ENCODE measurements at regions not wholly inside any gene's neighbourhood (a gene's known extent, or its start where the extent isn't known, plus 50 kb on each side); places are given as distances from the start of the nearest gene placed in this dataset.
A peak's percentile ranks its signal among the peaks of the same experiment; 100 is the strongest.

DNA sequence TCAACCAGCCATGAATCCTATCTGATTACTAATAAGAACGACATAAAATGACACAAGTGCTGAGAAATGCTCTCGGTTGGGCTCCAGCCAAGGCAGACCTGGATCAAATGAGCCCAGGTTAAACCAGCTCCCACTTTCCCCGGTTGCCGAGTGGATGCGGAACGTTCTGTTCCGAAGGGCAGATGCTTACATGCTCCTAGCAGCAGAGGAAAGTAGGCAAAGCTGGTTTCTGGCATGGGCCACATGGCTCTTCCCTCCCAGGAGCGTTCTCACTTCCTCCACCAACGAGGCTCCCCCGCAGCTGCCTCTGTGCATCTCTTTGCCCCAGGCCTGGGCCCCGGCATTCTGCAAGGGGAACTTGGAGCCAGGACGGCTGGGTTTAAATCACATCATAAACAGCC lies 61.8 kb upstream of the SDK1 start:
- Histone ChIP-seq H3K27ac (ENCODE audit: low read length) (no peak overlapping the region), H3K4me3 (ENCODE audit: low read depth in 1 of 2, low read length in 2 of 2) (no peak overlapping the region), H3K36me3 (ENCODE audit: control insufficient read depth in 1 of 2, insufficient read depth in 2 of 2, low read length in 2 of 2) (no peaks in the 10 kb centered on the region), H3K27me3 (ENCODE audit: low read depth, low read length) (no peaks in the 10 kb centered on the region), H3K9me3 (ENCODE audit: control insufficient read depth in 1 of 2, low read length in 2 of 2) (peaks cover 0 to 17% of the 10 kb centered on the region in 2 donors), H3K4me1 (ENCODE audit: control insufficient read depth in 1 of 2, insufficient read depth in 2 of 2, low read length in 2 of 2) (no peaks in the 10 kb centered on the region)

DNA sequence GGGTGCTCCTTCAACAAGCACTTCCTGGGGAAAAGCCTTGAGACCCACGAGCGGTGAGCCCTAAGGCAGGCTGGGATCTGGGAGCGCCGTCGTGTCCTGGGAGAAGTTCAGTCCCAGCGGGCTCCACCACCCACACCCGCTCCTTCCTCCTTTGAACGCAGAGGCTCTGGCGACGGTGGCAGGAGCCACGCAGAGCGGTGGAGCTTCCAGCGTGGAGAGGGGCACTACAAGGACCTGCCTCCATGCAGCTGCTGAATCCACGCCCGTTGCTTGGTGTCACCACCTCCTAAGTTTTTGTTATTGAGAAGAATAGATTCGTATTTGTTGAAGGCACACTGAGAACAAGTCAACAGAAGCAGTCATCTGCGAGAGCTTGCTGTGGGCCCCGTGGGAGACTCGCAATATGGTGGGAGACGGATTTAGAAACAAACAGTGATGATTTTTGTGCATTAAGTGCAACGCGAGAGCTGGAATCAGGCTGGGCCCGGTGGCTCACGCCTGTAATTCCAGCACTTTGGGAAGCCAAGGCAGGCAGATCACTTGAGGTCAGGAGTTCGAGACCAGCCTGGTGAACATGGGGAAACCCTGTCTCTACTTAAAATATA lies 60.1 kb upstream of the SDK1 start:
- no peak overlapping the region for H3K27ac ChIP-seq (ENCODE audit: low read length)
- H3K27me3 ChIP-seq (ENCODE audit: low read depth, low read length): no peaks in the 10 kb centered on the region
- peaks cover 0 to 10% of the 10 kb centered on the region in 2 donors for H3K9me3 ChIP-seq (ENCODE audit: control insufficient read depth in 1 of 2, low read length in 2 of 2)
- no peak overlapping the region for H3K4me3 ChIP-seq (ENCODE audit: low read depth in 1 of 2, low read length in 2 of 2)
- H3K36me3 ChIP-seq (ENCODE audit: control insufficient read depth in 1 of 2, insufficient read depth in 2 of 2, low read length in 2 of 2): no peaks in the 10 kb centered on the region
- H3K4me1 ChIP-seq (ENCODE audit: control insufficient read depth in 1 of 2, insufficient read depth in 2 of 2, low read length in 2 of 2): peaks cover 0 to 14% of the 10 kb centered on the region in 2 donors

DNA sequence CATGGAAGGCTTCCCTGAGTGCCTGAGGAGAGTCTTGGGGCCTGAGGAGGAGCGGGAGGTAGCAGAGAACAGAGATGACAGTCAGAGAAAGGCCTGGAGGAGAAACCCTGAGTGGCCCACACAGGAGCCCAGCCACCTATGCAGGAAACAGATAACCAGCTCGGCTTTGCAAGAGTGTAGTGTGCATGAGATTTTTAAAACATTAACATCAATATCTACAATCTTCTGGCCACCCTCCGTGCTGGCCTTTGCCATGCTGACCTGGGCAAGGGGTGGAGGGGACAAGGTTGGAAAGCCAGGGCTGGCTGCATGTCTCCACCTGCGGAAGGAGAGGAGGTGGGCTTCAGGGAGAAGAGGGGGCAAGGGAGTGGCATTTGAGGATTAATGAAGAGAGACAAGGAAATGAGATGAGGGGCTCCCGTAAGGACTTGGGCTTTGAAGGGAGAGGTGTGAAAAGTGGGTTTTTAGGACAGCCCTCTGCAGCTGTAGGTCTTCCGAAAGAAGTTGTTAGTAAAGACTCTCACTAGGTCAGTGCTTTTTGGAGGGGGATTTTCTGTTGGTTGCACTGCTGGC lies 59.3 kb upstream of the SDK1 start:
- Histone ChIP-seq H3K27ac (ENCODE audit: low read length) (no peak overlapping the region), H3K9me3 (ENCODE audit: control insufficient read depth in 1 of 2, low read length in 2 of 2) (peaks cover 0 to 2% of the 10 kb centered on the region in 2 donors), H3K4me1 (ENCODE audit: control insufficient read depth in 1 of 2, insufficient read depth in 2 of 2, low read length in 2 of 2) (peaks cover 0 to 17% of the 10 kb centered on the region in 2 donors), H3K27me3 (ENCODE audit: low read depth, low read length) (no peaks in the 10 kb centered on the region), H3K4me3 (ENCODE audit: low read depth in 1 of 2, low read length in 2 of 2) (no peak overlapping the region), H3K36me3 (ENCODE audit: control insufficient read depth in 1 of 2, insufficient read depth in 2 of 2, low read length in 2 of 2) (no peaks in the 10 kb centered on the region)

DNA sequence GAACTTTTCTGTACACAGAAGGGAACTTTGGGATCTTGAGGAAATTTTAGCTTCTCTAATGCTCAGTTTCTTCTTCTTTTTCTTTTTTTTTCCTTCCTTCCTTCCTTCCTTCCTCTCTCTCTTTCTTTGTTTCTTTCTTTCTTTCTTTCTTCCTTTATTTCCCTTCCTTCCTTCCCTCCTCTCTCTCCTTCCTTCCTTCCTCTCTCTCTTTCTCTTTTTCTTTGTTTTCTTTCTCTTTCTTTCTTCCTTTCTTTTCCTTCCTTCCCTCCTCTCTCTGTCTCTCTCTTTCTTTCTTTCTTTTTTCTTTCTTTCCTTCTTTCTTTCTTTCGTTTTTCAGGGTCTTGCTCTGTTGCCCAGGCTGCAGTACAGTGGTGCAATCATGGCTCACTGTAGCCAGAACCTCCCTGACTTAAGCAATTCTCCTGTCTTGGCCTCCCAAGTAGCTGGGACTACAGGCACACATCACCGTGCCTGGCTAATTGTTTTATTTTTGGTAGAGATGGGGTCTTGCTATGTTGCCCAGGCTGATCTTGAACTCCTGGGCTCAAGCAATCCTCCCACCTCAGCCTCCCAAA lies 58.6 kb upstream of the SDK1 start:
- Histone ChIP-seq H3K9me3 (ENCODE audit: control insufficient read depth in 1 of 2, low read length in 2 of 2) (no peaks in the 10 kb centered on the region), H3K27ac (ENCODE audit: low read length) (no peak overlapping the region), H3K36me3 (ENCODE audit: control insufficient read depth in 1 of 2, insufficient read depth in 2 of 2, low read length in 2 of 2) (no peaks in the 10 kb centered on the region), H3K4me1 (ENCODE audit: control insufficient read depth in 1 of 2, insufficient read depth in 2 of 2, low read length in 2 of 2) (peaks cover 0 to 17% of the 10 kb centered on the region in 2 donors), H3K4me3 (ENCODE audit: low read depth in 1 of 2, low read length in 2 of 2) (no peak overlapping the region), H3K27me3 (ENCODE audit: low read depth, low read length) (no peaks in the 10 kb centered on the region)

DNA sequence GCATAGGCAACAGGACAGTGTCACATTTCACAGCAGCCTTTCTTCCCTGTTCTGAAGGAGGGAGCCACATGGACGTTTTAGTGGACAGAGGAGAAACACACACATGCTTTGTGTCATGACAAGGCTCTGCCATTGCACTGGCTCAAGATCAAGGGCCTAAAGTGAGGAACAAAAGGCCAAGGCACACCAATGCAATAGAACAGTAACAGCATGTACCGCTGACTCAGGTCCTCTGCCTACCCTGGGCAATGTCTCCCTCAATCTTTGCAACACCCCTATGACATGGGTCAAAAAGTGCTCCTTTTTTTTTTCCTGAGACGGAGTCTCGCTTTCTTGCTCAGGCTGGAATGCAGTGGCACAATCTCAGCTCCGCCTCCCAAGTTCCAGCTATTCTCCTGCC lies 57.8 kb upstream of the SDK1 start:
- H3K4me3 ChIP-seq (ENCODE audit: low read depth in 1 of 2, low read length in 2 of 2): no peak overlapping the region
- H3K27ac ChIP-seq (ENCODE audit: low read length): no peak overlapping the region
- peaks cover 0 to 17% of the 10 kb centered on the region in 2 donors for H3K4me1 ChIP-seq (ENCODE audit: control insufficient read depth in 1 of 2, insufficient read depth in 2 of 2, low read length in 2 of 2)
- no peaks in the 10 kb centered on the region for H3K36me3 ChIP-seq (ENCODE audit: control insufficient read depth in 1 of 2, insufficient read depth in 2 of 2, low read length in 2 of 2)
- H3K9me3 ChIP-seq (ENCODE audit: control insufficient read depth in 1 of 2, low read length in 2 of 2): no peaks in the 10 kb centered on the region
- H3K27me3 ChIP-seq (ENCODE audit: low read depth, low read length): no peaks in the 10 kb centered on the region

DNA sequence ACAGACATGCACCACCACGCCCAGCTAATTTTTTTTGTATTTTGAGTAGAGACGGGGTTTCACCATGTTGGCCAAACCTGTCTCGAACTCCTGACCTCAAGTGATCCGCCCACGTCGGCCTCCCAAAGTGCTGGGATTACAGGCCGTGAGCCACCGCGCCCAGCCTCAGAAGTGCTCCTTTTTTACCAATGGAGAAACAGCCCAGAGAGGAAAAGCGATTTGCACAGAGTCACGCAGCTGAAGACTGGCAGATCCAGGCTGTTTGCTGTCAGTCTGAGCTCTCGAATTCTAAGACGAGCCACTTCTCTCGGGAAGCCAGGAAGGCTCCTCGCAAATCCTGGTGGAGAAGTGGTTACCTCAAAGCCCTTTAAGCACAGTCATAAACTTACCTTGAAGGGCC lies 57.4 kb upstream of the SDK1 start:
- Histone ChIP-seq H3K27ac (ENCODE audit: low read length) (no peak overlapping the region), H3K4me3 (ENCODE audit: low read depth in 1 of 2, low read length in 2 of 2) (no peak overlapping the region), H3K27me3 (ENCODE audit: low read depth, low read length) (no peaks in the 10 kb centered on the region), H3K9me3 (ENCODE audit: control insufficient read depth in 1 of 2, low read length in 2 of 2) (no peaks in the 10 kb centered on the region), H3K4me1 (ENCODE audit: control insufficient read depth in 1 of 2, insufficient read depth in 2 of 2, low read length in 2 of 2) (peaks cover 0 to 17% of the 10 kb centered on the region in 2 donors), H3K36me3 (ENCODE audit: control insufficient read depth in 1 of 2, insufficient read depth in 2 of 2, low read length in 2 of 2) (no peaks in the 10 kb centered on the region)

DNA sequence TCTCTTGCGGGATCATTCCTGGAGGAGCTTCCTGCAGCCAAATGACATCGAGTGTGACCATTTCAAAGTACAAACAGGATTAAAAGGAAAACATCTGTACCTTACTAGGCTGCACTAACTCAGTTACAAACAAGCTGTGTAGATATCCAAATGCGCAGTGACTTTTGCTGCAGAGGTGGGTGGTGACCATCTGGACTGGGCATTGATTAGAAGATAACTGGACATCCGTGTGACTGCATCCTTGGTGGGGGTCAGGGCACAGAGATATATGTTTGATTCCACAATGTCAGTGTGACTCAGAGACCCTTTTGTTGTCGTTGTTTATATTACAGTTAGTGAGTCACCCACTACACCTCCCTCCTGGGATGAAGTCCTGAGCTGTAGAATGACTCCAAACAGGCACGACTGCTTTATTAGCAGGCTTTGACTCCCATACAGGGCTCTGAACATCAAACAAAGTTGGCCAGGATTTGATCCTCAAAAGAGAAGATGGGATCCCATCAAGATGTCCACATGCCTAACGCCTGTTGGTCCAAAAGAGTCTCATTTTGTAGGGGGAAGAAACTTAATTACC lies 56.7 kb upstream of the SDK1 start:
- H3K27me3 ChIP-seq (ENCODE audit: low read depth, low read length): no peaks in the 10 kb centered on the region
- H3K4me1 ChIP-seq (ENCODE audit: control insufficient read depth in 1 of 2, insufficient read depth in 2 of 2, low read length in 2 of 2): peaks cover 0 to 17% of the 10 kb centered on the region in 2 donors
- no peak overlapping the region for H3K4me3 ChIP-seq (ENCODE audit: low read depth in 1 of 2, low read length in 2 of 2)
- H3K36me3 ChIP-seq (ENCODE audit: control insufficient read depth in 1 of 2, insufficient read depth in 2 of 2, low read length in 2 of 2): no peaks in the 10 kb centered on the region
- no peaks in the 10 kb centered on the region for H3K9me3 ChIP-seq (ENCODE audit: control insufficient read depth in 1 of 2, low read length in 2 of 2)
- peak overlapping the region; percentile 25 for H3K27ac ChIP-seq (ENCODE audit: low read length)

DNA sequence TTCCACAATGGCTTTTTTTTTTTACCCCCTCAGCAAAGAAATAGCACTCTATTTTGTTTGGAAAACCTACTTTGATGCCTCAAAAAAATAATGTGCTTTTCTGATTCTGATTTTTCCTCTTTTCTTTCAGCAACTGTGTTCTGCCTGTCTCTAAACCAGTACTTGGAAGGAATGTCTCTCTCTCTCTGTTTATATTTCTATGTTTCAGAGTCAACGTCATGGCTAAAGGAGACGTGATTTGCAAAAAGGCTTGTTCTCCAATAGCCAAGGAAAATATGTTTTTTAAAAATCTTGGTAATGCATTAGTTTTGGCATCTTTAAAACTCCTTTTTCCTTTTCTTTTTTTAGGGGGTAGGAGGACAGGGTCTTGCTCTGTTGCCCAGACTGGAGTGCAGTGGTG lies 56.0 kb upstream of the SDK1 start:
- Histone ChIP-seq H3K4me1 (ENCODE audit: control insufficient read depth in 1 of 2, insufficient read depth in 2 of 2, low read length in 2 of 2) (peaks cover 0 to 17% of the 10 kb centered on the region in 2 donors), H3K4me3 (ENCODE audit: low read depth in 1 of 2, low read length in 2 of 2) (peak overlapping the region in 1 of 2 donors; percentile 17), H3K27me3 (ENCODE audit: low read depth, low read length) (no peaks in the 10 kb centered on the region), H3K9me3 (ENCODE audit: control insufficient read depth in 1 of 2, low read length in 2 of 2) (no peaks in the 10 kb centered on the region), H3K36me3 (ENCODE audit: control insufficient read depth in 1 of 2, insufficient read depth in 2 of 2, low read length in 2 of 2) (no peaks in the 10 kb centered on the region), H3K27ac (ENCODE audit: low read length) (peak overlapping the region; percentile 25)

DNA sequence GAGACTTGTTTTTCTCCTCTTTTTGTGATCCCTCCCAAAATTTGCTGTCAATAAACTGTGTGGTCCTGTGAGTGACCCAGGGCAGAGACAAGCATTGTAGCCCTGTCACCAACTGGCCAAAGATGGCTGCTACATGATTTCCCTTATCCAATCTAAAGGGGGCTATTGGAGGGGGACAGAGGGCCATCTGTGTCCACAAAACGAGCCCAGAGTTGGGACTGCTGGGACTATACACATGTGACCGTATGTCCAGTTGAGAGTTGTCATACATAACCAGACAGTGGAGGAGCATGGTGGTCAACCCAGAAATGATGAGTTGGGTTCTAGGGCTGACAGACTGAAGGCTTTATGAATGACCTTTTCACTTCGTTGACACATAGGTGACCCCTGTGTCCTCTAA lies 55.3 kb upstream of the SDK1 start:
- no peak overlapping the region for H3K4me3 ChIP-seq (ENCODE audit: low read depth in 1 of 2, low read length in 2 of 2)
- H3K27me3 ChIP-seq (ENCODE audit: low read depth, low read length): no peaks in the 10 kb centered on the region
- H3K4me1 ChIP-seq (ENCODE audit: control insufficient read depth in 1 of 2, insufficient read depth in 2 of 2, low read length in 2 of 2): peaks cover 0 to 17% of the 10 kb centered on the region in 2 donors
- H3K27ac ChIP-seq (ENCODE audit: low read length): no peak overlapping the region
- no peaks in the 10 kb centered on the region for H3K36me3 ChIP-seq (ENCODE audit: control insufficient read depth in 1 of 2, insufficient read depth in 2 of 2, low read length in 2 of 2)
- H3K9me3 ChIP-seq (ENCODE audit: control insufficient read depth in 1 of 2, low read length in 2 of 2): no peaks in the 10 kb centered on the region

DNA sequence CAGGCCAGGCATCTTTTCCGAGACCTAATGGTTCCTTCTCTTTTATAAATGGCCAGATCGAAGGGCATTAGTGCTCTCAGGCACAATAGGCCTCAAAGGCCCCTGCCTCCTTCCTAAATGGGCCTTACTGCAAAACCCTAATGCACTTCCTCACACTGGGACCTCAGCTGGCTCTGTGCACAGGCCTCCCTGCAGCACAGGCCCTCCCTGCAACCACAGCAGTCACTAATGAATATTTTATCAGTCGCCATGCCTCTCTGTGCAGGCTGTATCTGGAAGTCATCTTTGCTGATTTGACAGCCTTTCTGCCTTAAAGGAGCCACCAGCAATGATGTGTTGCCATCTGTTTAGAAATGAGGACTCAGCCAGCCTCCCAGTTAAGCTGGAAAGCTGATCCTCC lies 54.9 kb upstream of the SDK1 start:
- Histone ChIP-seq H3K4me1 (ENCODE audit: control insufficient read depth in 1 of 2, insufficient read depth in 2 of 2, low read length in 2 of 2) (peaks cover 0 to 17% of the 10 kb centered on the region in 2 donors), H3K36me3 (ENCODE audit: control insufficient read depth in 1 of 2, insufficient read depth in 2 of 2, low read length in 2 of 2) (no peaks in the 10 kb centered on the region), H3K27me3 (ENCODE audit: low read depth, low read length) (no peaks in the 10 kb centered on the region), H3K9me3 (ENCODE audit: control insufficient read depth in 1 of 2, low read length in 2 of 2) (no peaks in the 10 kb centered on the region), H3K4me3 (ENCODE audit: low read depth in 1 of 2, low read length in 2 of 2) (no peak overlapping the region), H3K27ac (ENCODE audit: low read length) (no peak overlapping the region)

DNA sequence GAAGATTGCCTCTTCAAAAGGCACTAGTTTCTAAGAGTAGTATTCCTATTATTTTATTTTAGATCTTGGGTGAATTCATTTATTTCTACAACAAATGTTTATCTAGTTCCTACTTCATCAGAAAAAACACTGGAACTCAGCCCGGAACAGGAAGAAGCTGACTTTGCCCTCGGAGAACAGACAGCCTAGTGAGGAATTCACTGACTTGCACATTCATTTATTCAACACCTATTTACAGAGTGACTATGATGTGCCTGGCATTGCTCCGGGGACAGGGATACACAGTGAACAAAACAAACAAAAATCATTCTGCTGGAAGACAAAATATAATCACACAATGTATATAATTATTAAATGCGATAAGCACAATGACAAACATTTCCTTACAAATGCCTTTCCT lies 54.4 kb upstream of the SDK1 start:
- peaks cover 0 to 17% of the 10 kb centered on the region in 2 donors for H3K4me1 ChIP-seq (ENCODE audit: control insufficient read depth in 1 of 2, insufficient read depth in 2 of 2, low read length in 2 of 2)
- no peaks in the 10 kb centered on the region for H3K36me3 ChIP-seq (ENCODE audit: control insufficient read depth in 1 of 2, insufficient read depth in 2 of 2, low read length in 2 of 2)
- H3K27ac ChIP-seq (ENCODE audit: low read length): no peak overlapping the region
- H3K4me3 ChIP-seq (ENCODE audit: low read depth in 1 of 2, low read length in 2 of 2): no peak overlapping the region
- H3K9me3 ChIP-seq (ENCODE audit: control insufficient read depth in 1 of 2, low read length in 2 of 2): peaks cover 0 to under 1% of the 10 kb centered on the region in 2 donors
- no peaks in the 10 kb centered on the region for H3K27me3 ChIP-seq (ENCODE audit: low read depth, low read length)
